Psoas muscle (tissue), 7 donors: ENCODE measurements at regions not wholly inside any gene's neighbourhood (a gene's known extent, or its start where the extent isn't known, plus 50 kb on each side); places are given as distances from the start of the nearest gene placed in this dataset.
"Not testable (repeated sequence)": the region's sequence is repeated elsewhere in the genome, so short reads cannot be mapped to it uniquely, and the experiment has no call there.

ENCODE experiments used
- ATAC-seq, 4 donors: fragments of 200-7000 bp; cut with Tn5 transposase; one replicate each; pipeline ENCODE4 v1.9.1; 2020; ENCODE audit warnings: moderate library complexity in 3 of 4, mild to moderate bottlenecking in 2 of 4
- DNase-seq, 2 donors: peaks; one replicate each; pipeline ENCODE4 v3.0.0-alpha.2; 2020
- H3K27ac ChIP-seq: fragments of 200-600 bp; one replicate; pipeline ENCODE4 v1.8.0; 2022
- H3K27me3 ChIP-seq, 3 donors: fragments of 200-600 bp in 1 of 3; one replicate each; pipeline versions ENCODE4 v1.6.1 to v1.8.0; 2013 to 2022; ENCODE audit warnings: low read length in 2 of 3, mild to moderate bottlenecking in 2 of 3, moderate library complexity in 1 of 3; ENCODE audit not compliant: insufficient read depth in 3 of 3
- H3K36me3 ChIP-seq, 2 donors: fragments of 200-600 bp in 1 of 2; one replicate each; pipeline versions ENCODE4 v1.6.1 to v1.8.0; 2013 to 2022; ENCODE audit warnings: low read depth in 1 of 2, mild to moderate bottlenecking in 1 of 2, moderate library complexity in 1 of 2; ENCODE audit not compliant: insufficient read depth in 1 of 2
- H3K4me1 ChIP-seq: fragments of 200-600 bp; one replicate; pipeline ENCODE4 v1.8.0; 2022
- H3K4me3 ChIP-seq: fragments of 200-600 bp; one replicate; pipeline ENCODE4 v1.8.0; 2022; ENCODE audit warnings: mild to moderate bottlenecking
- H3K9me3 ChIP-seq: fragments of 200-600 bp; one replicate; pipeline ENCODE4 v1.8.0; 2022
- WGBS, 3 donors: extraction: QIAGEN DNeasy Blood & Tissue Kit; methylation state at CpG; one replicate each; pipeline versions ENCODE4 v1.1.6 to v1.1.7; 2013; 5-methylcytosine and 5-hydroxymethylcytosine counted together
- intact Hi-C, 2 donors: fragments of 100-400 bp; cut with DNase I; formaldehyde crosslinking; loops; one replicate each; pipeline versions ENCODE4 v1.11.0 to v1.14.2; 2022
- TF ChIP-seq, protein P1 (sequence below): fragments of 200-600 bp; IDR thresholded peaks from one replicate; pipeline ENCODE4 v1.8.0; 2022; ENCODE audit warnings: antibody characterized with exemption
- donor health status: healthy with polysubstance abuse.
- donor health status: DM: no; HTN: no; CAD: no; lungs with moderate emphysema.
- donor health status: Bipolar disorder and iron deficiency.
- donor health status: healthy.
- donor health status: DM: yes; HTN: yes; CAD: no.
- donor health status: DM: no; HTN: no; CAD: no.
- donor health status: DM: yes; HTN: yes; CAD: no.

DNA sequence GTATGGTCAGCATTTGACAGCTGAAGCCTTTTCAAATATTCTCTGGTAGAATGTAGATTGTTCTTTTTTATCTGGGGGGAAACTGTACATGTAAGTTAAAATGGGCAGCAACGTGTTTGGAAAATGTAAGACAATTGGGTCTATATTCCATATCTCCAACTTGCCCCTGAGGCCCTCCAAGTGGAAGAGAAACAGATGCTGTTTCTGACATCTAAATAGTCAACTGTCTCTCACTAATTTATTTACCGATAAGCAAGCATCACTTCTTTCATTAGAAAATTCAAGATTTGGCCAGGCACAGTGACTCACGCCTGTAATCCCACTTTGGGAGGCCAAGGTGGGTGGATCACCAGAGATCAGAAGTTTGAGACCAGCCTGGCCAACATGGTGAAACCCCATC lies 120.2 kb upstream of the TBCA start:
- Histone ChIP-seq H3K27ac (no peak overlapping the region), H3K4me1 (no peaks in the 10 kb centered on the region), H3K36me3 (no peaks in the 10 kb centered on the region), H3K27me3 (no peaks in the 10 kb centered on the region), H3K4me3 (no peak overlapping the region), H3K9me3 (no peaks in the 10 kb centered on the region)
- WGBS, 3 donors: 88 to 93% (median 93%) methylated on average over 3 of the region's 3 CpGs
- intact Hi-C loops: no loop called here
- ATAC-seq: no peak
- DNase-seq: no peak
- TF ChIP-seq, protein P1, sequence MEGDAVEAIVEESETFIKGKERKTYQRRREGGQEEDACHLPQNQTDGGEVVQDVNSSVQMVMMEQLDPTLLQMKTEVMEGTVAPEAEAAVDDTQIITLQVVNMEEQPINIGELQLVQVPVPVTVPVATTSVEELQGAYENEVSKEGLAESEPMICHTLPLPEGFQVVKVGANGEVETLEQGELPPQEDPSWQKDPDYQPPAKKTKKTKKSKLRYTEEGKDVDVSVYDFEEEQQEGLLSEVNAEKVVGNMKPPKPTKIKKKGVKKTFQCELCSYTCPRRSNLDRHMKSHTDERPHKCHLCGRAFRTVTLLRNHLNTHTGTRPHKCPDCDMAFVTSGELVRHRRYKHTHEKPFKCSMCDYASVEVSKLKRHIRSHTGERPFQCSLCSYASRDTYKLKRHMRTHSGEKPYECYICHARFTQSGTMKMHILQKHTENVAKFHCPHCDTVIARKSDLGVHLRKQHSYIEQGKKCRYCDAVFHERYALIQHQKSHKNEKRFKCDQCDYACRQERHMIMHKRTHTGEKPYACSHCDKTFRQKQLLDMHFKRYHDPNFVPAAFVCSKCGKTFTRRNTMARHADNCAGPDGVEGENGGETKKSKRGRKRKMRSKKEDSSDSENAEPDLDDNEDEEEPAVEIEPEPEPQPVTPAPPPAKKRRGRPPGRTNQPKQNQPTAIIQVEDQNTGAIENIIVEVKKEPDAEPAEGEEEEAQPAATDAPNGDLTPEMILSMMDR: no peak

DNA sequence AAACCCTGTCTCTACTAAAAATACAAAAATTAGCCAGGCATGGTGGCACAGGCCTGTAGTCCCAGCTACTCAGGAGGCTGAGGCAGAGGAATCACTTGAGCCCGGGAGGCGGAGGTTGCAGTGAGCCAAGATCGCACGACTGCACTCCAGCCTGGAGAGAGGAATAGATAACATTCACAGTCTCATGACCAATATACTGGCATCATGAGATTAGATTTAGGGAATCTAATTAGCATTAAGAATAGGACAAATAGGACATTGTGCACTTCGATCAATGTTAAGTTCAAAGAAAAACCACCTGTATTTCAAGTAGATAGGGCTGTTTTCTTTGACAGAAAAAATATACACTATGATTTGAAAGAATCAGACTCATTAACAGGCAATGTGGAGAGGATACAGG lies 118.0 kb upstream of the TBCA start:
- H3K27ac ChIP-seq, DNase-seq, intact Hi-C loops, H3K4me3 ChIP-seq, H3K27me3 ChIP-seq, ATAC-seq, H3K36me3 ChIP-seq, H3K9me3 ChIP-seq, H3K4me1 ChIP-seq: not testable (repeated sequence)
- 84 to 93% (median 91%) methylated on average over 5 of the region's 5 CpGs for WGBS, 3 donors

DNA sequence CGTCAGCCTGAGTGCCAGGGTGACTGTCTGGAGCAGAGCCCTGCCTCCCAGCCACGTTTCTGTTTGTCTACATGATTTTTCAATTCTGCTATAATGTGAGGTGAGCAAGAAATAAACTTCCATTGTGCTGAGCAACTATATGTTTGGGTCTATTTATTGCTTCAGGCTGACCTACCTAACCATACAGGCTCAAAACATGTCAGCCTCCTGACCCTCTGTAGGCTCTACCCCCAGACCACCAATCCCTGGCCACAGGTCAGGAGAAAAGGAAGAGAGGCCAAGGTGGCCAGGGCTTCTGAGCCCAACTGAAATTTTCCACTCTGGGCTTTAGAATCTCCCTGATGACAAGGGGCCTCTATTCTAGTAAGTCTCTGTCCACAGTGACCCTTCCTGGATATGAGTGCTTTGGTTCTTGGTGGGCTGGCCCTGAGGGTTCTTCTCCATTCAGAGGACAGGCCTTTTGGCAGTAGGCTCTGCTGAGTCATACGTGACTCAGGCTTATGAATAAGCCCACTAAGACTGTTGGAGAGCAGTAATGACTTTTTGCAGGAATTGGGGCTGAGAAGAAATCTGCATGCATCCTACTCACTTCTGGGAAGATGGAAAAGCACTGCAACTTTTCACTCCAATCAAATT lies 117.2 kb upstream of the TBCA start:
- no peaks in the 10 kb centered on the region for H3K27me3 ChIP-seq
- H3K27ac ChIP-seq: no peak overlapping the region
- ATAC-seq: peak in 2 of 4 donors; percentile 25 to 64
- 69 to 82% (median 74%) methylated on average over 3 of the region's 3 CpGs for WGBS, 3 donors
- H3K9me3 ChIP-seq: no peaks in the 10 kb centered on the region
- no peaks in the 10 kb centered on the region for H3K4me1 ChIP-seq
- H3K4me3 ChIP-seq: no peak overlapping the region
- DNase-seq: no peak
- TF ChIP-seq, protein P1: no peak
- no peaks in the 10 kb centered on the region for H3K36me3 ChIP-seq
- intact Hi-C loops: no loop called here

DNA sequence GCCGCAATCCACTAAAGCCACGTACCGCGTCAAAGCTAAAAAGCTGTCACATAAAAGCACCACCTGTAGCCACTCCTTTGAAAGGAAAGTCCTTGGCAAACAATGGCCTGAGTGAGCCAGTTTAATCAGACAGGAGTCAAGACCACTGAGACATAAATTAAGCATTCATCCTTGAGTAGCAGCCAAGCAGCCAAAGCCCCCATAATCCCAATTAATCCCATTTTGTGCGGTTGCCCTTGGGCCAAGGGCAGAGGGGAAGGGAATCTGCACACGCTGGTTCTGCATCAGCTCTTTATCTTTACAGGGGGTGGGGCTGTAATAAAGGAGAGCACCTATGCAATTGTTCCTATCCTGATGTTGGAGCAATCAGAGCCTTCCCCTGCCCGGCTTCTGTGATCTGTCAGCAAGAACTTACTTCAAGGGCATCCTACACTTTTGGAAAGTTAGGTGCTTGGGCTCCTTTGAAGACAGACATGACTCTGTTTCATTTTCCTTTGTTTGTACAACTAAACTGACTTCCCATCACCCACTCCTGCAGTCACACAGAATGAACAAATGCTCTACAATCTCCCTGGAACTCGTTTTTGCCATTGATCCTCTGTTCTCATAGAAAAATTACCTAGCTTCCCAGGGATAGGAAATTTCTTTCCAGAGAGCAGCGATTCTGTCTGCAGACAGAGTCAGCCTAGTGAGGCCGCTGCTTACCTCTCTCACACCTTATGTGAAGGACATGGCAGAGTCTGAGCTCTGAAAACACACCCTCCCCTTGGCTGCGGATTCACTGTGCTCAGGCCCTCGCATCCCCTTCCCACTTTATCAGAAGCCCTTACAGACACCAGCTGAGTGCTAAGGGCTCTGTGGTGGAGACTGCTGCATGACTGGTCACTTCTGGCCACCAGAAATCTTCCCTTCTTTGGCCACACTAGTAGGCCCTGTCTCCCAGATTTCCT lies 116.2 kb upstream of the TBCA start:
- intact Hi-C loops: no loop called here
- WGBS, 3 donors: 75 to 80% (median 77%) methylated on average over 12 of the region's 12 CpGs
- H3K27ac ChIP-seq: no peak overlapping the region

DNA sequence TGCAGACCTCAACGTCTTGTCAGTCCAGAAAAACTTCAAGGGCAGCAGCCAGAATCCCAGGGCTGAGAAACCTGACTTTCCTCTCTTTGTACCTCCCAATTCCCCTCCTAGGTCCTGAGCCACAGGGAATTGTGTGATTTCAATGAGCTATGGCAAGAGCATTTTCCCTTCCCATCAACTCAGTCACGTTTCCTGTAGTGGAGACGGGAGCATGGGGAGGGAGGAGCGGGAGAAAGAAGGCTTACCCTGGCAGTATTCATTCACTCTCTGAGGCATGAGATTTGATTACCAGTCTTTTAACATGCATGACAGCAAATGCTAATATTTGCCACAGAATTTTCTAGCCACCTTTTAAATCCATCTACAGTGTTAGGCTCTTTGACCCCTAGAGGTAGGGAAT lies 109.4 kb upstream of the TBCA start:
- ATAC-seq: no peak
- no peaks in the 10 kb centered on the region for H3K9me3 ChIP-seq
- intact Hi-C loops: no loop called here
- no peaks in the 10 kb centered on the region for H3K4me1 ChIP-seq
- H3K36me3 ChIP-seq: no peaks in the 10 kb centered on the region
- TF ChIP-seq, protein P1: no peak
- peaks cover 0 to 9% (median 7%) of the 10 kb centered on the region in 3 donors for H3K27me3 ChIP-seq
- H3K4me3 ChIP-seq: no peak overlapping the region
- DNase-seq: no peak
- WGBS, 3 donors: 20 to 29% (median 24%) methylated on average over 4 of the region's 4 CpGs
- no peak overlapping the region for H3K27ac ChIP-seq

More for the DNA sequence above, 116.2 kb upstream of the TBCA start:
- TF ChIP-seq, protein P1: no peak
- H3K27me3 ChIP-seq: no peaks in the 10 kb centered on the region
- no peaks in the 10 kb centered on the region for H3K36me3 ChIP-seq
- no peaks in the 10 kb centered on the region for H3K4me1 ChIP-seq
- ATAC-seq (no peak), DNase-seq (no peak)
- no peaks in the 10 kb centered on the region for H3K9me3 ChIP-seq
- H3K4me3 ChIP-seq: no peak overlapping the region
